TTC549 (cell line): ENCODE measurements at regions not wholly inside any gene's neighbourhood (a gene's known extent, or its start where the extent isn't known, plus 50 kb on each side); places are given as distances from the start of the nearest gene placed in this dataset.
"Not testable (repeated sequence)": the region's sequence is repeated elsewhere in the genome, so short reads cannot be mapped to it uniquely, and the experiment has no call there.

Source experiments
- FAIRE-seq: peaks from 2 replicates; lab custom pipeline; 2012; peaks lifted over from hg19 to GRCh38; lab: Jason Lieb, UNC

DNA sequence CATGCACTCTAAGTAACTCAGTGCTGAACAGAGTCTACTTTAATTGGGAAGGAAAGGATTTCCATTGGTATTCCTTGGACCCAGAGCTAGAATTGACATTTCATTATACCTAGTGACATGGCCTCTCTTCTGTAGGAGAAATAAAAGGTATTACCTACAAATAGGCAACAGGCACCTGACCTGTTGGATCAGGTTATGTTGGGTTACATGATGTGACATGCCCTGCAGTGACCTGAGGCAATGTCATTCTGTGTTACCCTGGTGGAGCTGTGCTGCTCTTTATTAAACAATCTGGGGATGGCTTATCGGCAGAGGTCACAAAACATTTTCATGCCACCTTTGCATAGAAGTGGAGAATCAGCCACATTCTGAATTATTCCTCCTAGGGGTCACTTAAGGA is 427.7 kb downstream of the MDFIC start:
- no peak for FAIRE-seq

DNA sequence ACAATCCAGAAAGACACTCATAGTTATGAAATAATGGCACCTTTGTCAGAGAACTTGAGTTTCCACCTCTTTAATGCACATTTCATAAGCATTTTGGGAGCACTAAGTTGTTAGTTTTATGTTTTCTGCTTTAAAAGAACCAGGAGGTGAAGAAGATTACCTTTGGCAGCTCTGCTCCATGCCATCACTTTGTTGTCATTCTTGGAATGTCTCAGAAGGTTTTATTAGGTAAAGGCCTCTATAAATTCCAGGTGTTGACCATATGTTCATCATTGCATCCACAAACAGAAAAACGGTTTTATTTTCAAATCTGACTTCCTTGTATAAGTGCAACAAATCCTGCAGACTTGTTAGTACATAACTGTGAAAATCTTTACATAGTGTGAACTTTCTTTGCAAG is 424.8 kb downstream of the MDFIC start:
- FAIRE-seq, result no peak

DNA sequence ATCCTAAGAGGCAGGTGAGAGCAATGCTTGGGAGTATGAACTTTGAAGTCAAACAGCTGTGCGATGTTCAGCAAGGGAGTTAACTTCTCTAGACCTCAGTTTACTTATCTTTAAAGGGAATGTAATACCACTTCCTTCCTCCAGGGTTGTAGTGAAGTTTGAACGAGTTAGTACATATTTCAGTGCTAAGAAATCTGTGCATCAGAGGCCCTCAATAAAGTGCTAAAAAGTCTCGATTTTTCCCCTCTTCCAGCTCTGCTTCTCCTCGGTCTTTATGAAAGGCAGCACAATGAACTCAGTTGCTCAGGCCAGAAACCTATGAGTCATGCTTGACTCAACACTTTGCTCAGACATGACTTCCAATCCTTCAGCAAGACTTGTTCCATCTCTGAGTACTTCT is 418.9 kb downstream of the MDFIC start:
- no peak for FAIRE-seq

DNA sequence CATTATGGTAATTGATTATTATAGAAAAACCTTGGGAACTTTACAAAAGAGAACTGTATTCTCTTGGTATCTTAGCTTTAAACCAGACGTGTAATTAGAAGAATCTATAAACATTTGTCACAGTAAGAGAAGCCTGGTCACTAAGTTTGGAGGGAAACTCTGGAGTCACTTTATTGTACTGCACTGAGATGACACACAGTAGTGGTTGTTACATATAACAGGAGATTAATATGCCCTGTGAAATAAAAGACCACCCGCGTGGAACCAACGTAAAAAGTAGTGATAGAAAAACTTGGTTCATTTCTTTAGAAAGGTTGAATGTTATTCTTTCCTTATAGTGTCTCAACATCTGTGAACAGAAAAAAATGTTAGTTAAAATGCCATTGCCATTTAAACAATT is 416.1 kb downstream of the MDFIC start:
- FAIRE-seq, result no peak

DNA sequence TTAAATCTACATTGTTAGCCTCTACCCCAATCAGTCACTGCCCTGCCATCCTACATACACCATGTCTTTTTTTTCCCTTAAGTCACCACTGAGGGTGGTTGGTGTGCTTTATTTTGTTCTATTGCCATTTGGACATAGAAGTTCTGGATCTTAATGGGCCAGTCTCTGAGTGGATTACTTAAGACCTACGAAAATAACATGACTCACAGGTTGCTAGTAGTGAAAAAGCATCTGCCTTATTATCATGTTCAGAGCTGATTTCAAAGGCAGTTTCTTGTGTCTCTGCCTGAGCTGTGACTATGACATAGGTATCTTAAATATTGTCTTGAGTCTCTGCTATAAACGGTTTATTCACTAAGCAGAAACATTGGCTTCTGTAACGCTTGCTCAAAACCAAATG is 410.8 kb downstream of the MDFIC start:
- FAIRE-seq, result no peak

DNA sequence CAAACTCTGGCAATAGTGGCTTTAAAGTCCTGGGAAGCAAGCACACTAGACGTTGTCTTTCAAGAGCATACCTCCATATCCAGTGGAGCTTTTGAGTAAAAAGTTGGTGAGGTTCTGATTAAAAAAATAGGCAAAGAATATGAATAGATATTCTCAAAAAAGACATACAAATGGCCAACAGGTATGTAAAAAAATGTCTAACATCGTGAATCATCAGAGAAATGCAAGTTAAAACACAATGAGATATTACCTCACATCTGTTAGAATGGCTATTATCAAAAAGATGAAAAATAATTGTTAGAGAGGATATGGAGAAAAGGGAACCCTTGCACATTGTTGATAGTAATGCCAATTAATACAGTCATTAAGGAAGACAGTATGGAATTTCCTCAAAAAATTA is 407.1 kb downstream of the MDFIC start:
- FAIRE-seq, result no peak

DNA sequence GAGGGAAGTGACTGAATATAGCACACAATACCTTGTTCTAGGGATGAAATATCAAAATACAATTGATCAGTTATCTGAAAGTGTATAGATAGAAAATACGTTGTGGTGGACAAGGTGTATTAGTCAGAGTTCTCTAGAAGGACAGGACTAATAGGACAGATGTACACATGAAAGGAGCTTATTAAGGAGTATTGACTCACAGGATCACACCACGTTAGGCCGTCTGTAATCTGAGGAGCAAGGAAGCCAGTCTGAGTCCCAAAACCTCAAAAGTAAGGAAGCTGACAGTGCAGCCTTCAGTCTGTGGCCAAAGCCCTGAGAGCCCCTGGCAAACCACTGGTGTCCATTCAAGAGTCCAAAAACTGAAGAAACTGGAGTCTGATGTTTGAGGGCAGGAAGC is 406.1 kb downstream of the MDFIC start:
- no peak for FAIRE-seq

DNA sequence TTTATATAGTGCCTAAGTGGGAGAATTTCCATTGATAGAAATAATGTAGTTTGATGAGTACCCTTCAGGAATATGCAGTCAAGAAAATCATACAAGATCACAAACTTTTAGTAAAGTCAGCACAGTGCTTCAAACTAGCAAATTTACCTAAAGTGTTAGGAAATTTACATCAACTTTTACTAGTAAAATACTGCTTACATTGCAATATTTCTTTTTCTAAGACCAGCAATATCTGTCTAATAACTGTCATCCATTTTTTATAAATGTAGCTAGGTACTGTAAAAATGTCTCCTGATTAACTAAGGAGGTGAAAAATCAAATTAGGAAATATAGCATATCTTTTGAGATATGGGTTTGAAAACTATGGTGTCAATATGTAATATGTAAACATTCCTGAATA is 405.4 kb downstream of the MDFIC start:
- no peak for FAIRE-seq

DNA sequence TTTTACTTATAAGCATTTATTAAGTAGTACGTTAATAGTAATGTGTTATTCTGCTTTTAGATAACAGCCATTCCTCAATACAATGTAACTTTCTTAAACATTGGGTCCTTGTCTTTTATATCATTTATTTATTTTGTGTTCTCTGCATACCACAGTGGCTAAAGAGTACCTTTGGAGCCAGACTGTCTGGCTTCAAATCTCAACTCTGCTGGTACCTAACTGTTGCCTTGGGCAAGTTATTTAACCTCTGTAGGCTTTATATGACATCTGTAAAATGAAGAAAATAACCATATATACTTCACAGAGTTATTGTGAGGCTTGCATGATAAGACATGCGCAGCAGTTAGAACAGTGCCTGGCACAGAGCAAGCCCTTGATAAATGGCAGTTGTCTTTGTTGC is 397.6 kb downstream of the MDFIC start:
- FAIRE-seq, result no peak

DNA sequence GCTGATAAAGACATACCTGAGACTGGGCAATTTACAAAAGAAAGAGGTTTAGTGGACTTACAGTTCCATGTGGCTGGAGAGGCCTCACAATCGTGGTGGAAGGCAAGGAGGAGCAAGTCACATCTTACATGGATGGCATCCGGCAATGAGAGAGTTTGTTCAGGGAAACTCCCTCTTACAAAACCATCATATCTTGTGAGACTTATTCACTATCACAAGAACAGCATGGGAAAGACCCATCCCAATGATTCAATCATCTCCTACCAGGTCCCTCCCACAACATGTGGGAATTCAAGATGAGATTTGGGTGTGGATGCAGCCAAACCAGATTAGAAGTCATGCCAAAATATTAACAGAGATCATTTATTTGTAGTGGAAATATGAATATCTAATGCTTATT is 388.4 kb downstream of the MDFIC start:
- not testable (repeated sequence) for FAIRE-seq

DNA sequence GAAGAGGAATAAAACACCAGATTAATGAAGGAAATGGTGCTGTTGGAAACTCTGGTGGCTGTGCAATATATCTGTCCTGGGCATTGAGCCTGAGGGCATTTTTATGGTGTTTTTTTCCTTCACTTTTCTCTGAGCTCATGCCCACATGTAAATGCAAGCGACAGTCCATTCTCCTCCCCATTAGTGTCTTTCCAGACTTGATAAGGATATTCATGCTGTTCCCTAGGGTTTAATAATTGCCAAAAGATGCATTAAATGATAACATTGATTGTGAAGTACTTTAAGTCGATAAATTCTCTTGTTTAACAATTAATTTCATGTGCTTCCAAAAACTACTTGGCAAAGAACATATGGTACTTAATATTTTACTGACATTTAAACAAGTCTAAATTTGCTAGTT is 384.7 kb downstream of the MDFIC start:
- no peak for FAIRE-seq

DNA sequence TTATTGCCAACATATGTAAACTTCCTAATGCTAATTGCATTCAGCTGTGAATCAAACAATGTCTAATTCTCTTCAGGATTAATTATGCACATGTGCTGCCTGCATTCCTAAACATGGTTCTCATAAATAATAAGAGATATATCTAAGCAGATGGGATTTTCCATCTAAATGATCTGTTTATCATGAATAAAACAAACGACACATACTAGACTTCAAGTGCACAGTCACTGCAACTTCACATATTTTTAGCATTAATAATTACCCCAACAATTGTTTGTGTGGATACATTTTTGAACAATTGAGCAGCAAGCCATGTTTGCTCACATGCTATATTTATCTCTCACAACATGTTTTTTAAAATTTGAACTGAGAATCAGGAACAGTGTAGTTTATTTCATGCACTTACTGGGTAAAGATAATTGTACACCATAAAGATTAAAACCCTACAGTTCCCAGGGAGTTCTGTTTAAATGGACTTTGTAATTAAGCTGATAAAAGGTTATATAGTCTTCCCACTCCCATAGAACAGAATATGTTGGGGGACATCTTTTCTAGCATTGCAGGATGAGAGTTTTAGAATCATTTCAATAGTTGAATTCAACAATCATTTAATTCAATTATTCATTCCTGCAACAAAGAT is 378.5 kb downstream of the MDFIC start:
- no peak for FAIRE-seq

DNA sequence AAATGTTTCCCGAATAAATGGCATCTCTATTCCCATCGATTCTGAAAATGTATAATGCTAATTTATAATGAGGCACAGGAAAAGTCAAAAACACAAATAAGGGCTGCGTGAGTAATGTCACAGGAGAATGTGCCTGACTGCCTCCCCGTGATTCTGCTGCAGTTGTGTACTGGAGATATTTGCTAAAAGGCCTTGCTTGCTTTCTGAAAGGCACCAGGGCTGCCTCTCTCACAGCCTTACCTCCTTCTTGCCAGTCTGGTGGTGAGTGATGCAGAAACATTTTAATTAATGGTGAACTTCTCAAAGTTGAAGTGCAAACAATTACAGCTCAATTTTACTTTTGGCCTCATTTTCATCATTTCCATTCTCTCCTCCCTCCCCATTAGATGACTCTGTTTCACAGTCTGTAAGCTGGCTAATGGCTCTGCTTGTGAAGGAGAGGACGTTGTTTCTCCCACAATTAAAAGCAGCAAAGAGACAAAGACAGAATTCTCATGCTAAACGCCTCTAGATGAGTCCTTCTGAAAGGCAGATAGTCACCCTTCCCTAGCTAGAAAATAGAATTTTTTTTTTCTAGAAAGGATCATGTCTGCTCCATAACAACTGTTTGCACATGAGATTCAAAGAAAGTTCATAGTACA is 377.6 kb downstream of the MDFIC start:
- no peak for FAIRE-seq

DNA sequence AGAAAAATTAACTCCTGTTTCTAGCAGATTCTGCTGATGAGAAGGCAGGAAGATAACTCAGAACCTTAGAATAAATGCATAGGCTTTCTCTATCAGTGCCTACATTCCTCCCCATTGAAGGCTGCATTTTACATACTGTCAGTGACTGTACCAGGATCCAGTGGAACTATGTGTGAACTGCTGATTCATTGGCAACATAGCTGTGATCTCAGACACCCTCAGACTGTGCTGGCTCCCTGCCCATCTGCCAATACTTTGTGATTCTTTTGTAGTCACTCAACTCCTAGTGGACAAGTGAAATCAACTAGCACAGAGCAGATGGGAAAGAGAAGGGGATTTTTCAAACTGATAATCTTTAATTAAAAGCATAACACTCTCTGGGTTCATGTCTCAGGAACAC is 375.8 kb downstream of the MDFIC start:
- no peak for FAIRE-seq

DNA sequence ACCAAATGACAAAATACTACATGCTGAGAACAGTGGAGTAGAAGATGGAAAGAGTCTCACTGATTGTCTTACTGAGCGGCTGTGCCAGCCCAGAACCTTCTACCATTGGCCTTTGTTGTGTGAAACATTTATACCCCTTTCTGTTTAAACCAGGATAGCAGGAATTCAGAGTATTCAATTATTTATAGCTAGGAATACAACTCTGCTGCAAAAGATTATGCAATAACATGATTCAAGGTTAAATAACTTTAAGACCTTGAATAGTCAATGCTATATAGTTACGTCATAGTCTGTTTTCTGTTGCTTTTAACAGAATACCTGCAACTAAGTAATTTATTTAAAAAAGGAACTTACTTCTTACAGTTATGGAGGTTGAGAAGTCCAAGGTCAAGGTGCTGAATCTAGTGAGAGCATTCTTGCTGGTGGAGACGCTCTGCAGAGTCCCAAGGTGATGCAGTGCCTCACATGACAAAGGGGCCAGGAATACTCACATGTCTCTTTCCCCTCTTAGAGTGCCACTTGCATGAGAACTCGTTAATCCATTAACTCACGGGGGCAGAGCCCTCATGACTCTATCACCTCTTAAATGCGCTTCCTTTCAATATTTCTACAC is 371.8 kb downstream of the MDFIC start:
- FAIRE-seq, result no peak

DNA sequence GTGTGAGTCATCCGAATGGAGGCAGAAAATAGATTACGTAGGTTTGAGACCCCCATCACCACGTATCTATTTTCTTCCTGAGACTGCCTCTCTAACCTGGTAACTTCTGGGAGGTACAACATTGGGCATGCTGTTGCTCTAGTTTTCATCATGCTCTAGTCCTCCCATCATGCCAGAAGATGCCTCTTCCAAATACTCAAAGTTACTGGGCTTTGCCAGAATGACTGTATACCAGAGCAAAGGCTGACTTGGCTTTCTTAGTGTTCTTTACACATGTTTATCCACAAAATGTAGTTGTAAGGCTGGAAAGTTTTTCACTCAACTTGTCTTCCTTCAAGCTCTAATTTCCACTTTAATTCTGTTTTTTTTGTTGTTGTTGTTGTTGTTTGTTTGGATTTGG is 370.5 kb downstream of the MDFIC start:
- no peak for FAIRE-seq

DNA sequence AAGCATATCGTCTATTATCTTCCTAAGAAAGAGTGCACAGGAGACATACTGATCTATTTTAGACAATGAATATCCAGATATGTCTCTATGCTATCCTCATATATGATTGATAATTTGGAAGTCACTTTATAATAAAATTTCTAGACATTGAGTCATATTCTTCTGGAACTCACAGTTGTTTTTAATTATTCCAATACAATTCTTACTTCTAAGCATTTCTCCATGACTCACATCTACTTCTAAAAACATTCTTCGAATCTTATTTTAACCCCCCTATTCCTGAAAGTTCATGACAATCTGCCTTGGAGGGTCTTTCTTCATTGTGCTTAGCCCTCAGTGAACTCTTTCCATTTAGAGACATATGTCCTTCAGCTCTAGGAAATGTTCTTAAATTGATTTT is 368.1 kb downstream of the MDFIC start:
- no peak for FAIRE-seq

DNA sequence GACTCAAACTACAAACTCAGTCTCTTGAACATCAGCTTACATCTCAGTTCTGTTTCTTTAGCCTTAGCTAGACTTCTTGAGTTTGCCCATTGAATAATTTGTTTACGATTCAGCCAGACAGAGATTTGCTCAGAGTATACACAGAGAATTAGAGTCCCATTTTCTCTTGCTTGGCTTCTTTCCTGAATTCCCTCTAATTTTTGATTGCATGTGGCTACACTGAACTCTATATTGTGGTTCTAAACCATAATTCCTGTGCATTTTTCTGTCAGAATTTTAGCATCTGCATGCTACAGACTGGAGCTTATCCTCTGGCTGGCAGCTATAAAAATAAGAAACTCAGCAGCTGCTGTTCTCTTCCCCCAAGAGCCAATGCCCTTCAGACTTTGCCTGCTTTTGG is 354.9 kb downstream of the MDFIC start:
- FAIRE-seq, result no peak

DNA sequence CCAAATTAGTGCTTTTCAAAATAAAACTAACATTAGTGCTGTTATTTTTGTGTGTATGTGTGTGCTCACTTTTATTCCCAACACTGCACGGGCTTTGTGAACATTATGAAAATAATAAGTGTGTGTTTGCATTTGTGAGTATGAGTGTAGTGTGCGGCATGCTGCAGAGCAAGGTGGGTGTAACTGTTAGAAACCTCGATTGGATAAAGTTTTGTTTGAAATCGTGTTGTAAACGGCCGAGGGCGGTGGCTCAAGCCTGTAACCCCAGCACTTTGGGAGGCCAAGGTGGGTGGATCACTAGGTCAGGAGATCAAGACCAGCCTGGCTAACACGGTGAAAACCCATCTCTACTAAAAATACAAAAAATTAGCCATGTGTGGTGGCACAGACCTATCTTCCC is 352.0 kb downstream of the MDFIC start:
- not testable (repeated sequence) for FAIRE-seq

DNA sequence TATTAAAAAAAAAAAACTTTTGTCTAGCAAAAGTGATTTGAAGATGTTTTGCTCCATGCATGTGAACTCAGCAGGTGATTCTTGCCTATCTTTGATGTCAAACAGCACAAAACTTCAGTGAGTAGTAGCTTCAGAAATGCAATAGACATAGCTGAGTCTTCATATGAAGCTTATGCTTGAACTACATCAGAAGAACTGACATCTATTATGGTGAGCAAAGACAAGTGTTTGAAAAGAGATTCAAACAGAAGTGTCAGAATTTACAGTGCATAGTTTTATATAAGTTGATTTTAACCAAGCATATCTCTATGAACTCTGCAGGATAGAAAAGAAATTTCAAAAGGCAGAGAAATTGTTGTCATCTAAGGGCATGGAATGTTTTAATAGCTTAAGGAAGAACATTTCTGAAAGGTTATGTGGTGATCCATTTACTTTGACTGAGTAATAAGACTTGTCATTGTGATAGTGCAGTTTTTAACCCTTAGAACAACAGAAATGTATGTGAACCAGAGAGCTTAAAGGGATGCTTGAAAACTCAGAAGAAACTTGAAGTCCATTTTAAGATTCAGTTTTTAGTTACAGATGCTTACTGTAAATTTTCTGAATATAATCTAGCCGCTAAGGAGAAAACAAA is 351.4 kb downstream of the MDFIC start:
- FAIRE-seq, result no peak

DNA sequence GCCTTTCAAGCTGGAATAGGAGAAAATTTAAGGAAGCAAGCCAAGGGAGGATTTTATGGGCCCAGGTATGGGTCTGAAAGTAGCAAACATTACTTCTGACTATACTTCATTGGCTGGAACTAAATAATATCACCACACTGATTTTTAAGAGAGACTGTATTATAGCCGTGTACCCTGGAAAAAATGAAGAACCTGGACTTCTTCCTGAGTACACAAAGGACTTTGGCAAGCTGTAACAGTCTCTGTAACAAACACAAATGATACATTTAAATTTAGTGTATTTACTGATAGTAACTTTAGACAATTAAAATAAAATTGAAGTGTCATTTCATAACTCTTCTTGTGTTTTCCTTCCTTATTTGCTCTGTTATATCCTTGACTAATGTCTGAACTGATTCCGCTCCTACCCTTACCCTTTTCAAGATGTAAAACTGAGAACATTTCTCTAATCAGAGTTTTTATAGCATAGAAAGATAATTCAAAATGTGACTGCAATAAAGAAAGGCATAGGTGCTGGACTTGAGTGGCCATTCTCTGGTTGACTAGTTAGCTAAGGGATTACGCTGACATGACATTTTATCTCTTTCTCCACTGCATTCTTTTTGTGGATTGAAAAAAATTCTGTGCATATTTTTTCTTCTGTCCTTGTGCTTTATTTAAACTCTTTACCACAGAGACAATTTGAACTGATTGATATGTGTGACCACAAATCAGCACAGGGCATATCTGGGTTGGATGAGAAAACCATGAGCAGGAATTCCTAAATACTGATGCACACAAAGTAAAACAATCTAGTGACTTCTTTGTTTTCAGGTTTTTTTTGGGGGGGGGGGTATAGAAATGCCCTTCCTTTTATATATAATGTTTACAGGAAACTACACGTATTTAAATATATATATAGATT is 349.7 kb downstream of the MDFIC start:
- no peak for FAIRE-seq

DNA sequence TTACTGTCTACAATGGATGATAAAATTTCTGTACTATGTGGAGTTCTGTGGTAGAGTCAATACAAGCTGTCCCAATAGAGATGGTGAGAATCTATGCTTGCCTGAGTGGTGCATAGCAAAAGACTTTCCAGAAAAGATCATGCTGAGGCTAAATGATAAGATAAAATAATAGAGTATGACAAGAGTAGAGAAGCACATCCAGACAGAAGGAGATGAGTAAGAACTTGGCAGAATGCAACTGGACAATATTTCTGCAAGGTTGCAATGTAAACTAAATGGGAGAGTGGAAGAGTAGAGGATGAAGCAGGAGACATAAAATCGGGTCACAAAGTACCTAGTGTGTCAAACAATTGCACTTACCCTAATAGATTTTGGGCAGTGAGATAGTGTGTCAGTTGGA is 347.6 kb downstream of the MDFIC start:
- no peak for FAIRE-seq

DNA sequence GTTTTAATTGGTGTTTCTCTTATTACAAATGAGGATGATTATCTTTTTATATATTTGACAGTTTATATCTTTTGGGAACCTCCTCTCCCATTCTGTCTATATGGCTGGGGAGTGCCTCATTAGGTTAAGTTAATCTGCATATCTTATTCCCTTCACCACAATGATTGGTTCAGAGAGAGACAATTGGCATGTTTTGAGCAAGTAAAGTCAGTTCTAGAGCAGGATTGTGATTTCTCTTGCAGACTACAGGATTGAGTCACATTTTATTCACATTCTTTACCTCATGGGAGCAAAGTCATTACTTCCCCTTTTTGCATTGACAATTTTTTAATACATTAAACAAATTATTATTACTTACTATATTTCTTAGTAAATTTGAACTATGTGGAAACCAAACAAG is 345.6 kb downstream of the MDFIC start:
- no peak for FAIRE-seq
